ENCODE measurements at regions not wholly inside any gene's neighbourhood (a gene's known extent, or its start where the extent isn't known, plus 50 kb on each side); places are given as distances from the start of the nearest gene placed in this dataset.

DNA sequence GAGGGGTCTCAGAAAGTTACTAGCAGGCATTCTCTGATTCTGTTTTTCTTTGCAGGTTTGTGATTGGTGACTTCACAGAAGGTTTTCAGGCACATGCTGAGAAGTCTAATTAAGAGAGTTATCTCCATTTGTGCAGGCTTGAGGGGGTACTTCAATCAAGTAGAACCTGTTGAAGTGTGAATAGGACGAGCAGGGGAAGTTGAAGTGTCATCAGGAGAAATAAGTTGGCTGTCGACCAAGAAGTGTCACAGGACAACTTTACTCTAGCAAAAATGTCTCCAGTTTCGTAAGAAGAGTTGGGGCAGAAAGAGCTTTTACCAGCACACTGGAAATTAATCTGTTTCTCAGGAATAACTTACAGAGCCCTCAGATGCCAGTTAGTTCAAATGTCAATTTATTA, 576.5 kb upstream of the SLITRK5 start:
- Mint-ChIP-seq H3K36me3 (ENCODE audit: low read depth) (no peaks in the 10 kb centered on the region), H3K9me3 (peaks cover 8% of the 10 kb centered on the region), H3K4me3 (no peak overlapping the region), H3K4me1 (peaks cover 8% of the 10 kb centered on the region), H3K27ac (peak overlapping the region; percentile 76), H3K27me3 (ENCODE audit: insufficient read depth) (no peaks in the 10 kb centered on the region)
- H3K4me1 ChIP-seq (ENCODE audit: control insufficient read depth, insufficient read depth, low read length): no peaks in the 10 kb centered on the region
- 30 to 75% methylated on average over 3 of the region's 3 CpGs for WGBS, 2 experiments (ENCODE audit: insufficient coverage in 1 of 2, insufficient read length in 1 of 2)
- H3K27me3 ChIP-seq (ENCODE audit: control insufficient read depth, insufficient read depth, low read length, poor library complexity, severe bottlenecking): no peaks in the 10 kb centered on the region
- no peak overlapping the region for H3K4me3 ChIP-seq (ENCODE audit: low read length)
- H3K27ac ChIP-seq (ENCODE audit: low read depth, low read length): no peak overlapping the region
- TF ChIP-seq, protein P1, sequence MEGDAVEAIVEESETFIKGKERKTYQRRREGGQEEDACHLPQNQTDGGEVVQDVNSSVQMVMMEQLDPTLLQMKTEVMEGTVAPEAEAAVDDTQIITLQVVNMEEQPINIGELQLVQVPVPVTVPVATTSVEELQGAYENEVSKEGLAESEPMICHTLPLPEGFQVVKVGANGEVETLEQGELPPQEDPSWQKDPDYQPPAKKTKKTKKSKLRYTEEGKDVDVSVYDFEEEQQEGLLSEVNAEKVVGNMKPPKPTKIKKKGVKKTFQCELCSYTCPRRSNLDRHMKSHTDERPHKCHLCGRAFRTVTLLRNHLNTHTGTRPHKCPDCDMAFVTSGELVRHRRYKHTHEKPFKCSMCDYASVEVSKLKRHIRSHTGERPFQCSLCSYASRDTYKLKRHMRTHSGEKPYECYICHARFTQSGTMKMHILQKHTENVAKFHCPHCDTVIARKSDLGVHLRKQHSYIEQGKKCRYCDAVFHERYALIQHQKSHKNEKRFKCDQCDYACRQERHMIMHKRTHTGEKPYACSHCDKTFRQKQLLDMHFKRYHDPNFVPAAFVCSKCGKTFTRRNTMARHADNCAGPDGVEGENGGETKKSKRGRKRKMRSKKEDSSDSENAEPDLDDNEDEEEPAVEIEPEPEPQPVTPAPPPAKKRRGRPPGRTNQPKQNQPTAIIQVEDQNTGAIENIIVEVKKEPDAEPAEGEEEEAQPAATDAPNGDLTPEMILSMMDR (conservative IDR thresholded peaks at IDR 0.05): no peak
- H3K36me3 ChIP-seq (ENCODE audit: control insufficient read depth, insufficient read depth, low read length): no peaks in the 10 kb centered on the region
- H3K9me3 ChIP-seq (ENCODE audit: control insufficient read depth, low read length): peaks cover 10% of the 10 kb centered on the region
- H3K9ac ChIP-seq (ENCODE audit: extremely low read depth, low read length, poor library complexity, severe bottlenecking): peak overlapping the region; percentile 8
- no peak for DNase-seq

DNA sequence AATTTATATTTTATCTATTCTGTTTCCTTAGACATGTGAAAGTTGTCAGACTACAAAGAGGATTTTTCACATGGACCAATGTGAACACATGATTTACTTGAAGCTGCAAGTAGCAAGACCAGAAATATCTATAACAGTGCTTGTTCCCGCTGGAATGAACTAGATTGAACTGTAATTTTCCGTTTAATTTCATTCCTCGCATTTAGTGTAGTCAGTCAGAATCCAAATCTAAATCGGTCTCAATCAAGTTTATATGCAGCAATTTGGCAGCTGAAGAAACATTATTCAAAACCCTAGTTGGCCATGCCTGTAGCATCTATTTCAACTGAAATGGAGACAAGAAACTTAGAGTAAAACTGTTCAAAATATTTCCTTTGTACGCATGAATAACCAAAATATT, 570.7 kb upstream of the SLITRK5 start:
- H3K36me3 Mint-ChIP-seq (ENCODE audit: low read depth): no peaks in the 10 kb centered on the region
- Histone ChIP-seq H3K36me3 (ENCODE audit: control insufficient read depth, insufficient read depth, low read length) (no peaks in the 10 kb centered on the region), H3K4me1 (ENCODE audit: control insufficient read depth, insufficient read depth, low read length) (no peaks in the 10 kb centered on the region), H3K27ac (ENCODE audit: low read depth, low read length) (no peak overlapping the region), H3K4me3 (ENCODE audit: low read length) (no peak overlapping the region), H3K9ac (ENCODE audit: extremely low read depth, low read length, poor library complexity, severe bottlenecking) (no peak overlapping the region), H3K27me3 (ENCODE audit: control insufficient read depth, insufficient read depth, low read length, poor library complexity, severe bottlenecking) (no peaks in the 10 kb centered on the region), H3K9me3 (ENCODE audit: control insufficient read depth, low read length) (peaks cover 9% of the 10 kb centered on the region)
- no peaks in the 10 kb centered on the region for H3K4me1 Mint-ChIP-seq
- H3K4me3 Mint-ChIP-seq: no peak overlapping the region
- peaks cover 8% of the 10 kb centered on the region for H3K9me3 Mint-ChIP-seq
- 94 to 95% methylated on average over 4 of the region's 5 CpGs for WGBS, 2 experiments (ENCODE audit: insufficient coverage in 1 of 2, insufficient read length in 1 of 2)
- no peak for DNase-seq
- H3K27ac Mint-ChIP-seq: no peak overlapping the region
- TF ChIP-seq, protein P1 (conservative IDR thresholded peaks at IDR 0.05): no peak
- no peaks in the 10 kb centered on the region for H3K27me3 Mint-ChIP-seq (ENCODE audit: insufficient read depth)

DNA sequence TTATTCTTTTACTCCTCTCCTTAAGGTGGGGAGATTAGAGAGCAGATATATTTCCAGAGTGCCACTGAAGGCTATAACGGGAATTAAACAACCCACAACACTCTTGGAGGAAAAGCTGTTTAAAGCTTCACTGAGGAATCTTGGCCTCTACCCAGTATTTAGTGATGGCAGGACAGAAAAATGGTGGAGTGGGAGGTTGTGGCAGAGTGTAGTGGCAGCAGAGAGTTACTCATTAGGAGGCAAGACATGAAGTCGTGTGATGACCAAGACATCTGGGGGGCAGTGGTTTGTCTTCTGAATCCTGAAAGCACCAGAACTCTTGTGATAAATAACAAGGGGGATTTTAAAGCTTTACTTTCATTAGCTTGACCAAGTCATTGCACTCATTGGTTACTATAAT, 563.5 kb upstream of the SLITRK5 start:
- WGBS, 2 experiments (ENCODE audit: insufficient coverage in 1 of 2, insufficient read length in 1 of 2): 92 to 100% methylated on average over 1 to 2 of the region's 2 CpGs
- no peak overlapping the region for H3K27ac Mint-ChIP-seq
- no peaks in the 10 kb centered on the region for H3K27me3 Mint-ChIP-seq (ENCODE audit: insufficient read depth)
- no peak for DNase-seq
- no peaks in the 10 kb centered on the region for H3K9me3 ChIP-seq (ENCODE audit: control insufficient read depth, low read length)
- TF ChIP-seq, protein P1 (conservative IDR thresholded peaks at IDR 0.05): no peak
- H3K4me3 ChIP-seq (ENCODE audit: low read length): no peak overlapping the region
- H3K36me3 ChIP-seq (ENCODE audit: control insufficient read depth, insufficient read depth, low read length): no peaks in the 10 kb centered on the region
- H3K4me1 ChIP-seq (ENCODE audit: control insufficient read depth, insufficient read depth, low read length): no peaks in the 10 kb centered on the region
- H3K27me3 ChIP-seq (ENCODE audit: control insufficient read depth, insufficient read depth, low read length, poor library complexity, severe bottlenecking): no peaks in the 10 kb centered on the region
- H3K9me3 Mint-ChIP-seq: no peaks in the 10 kb centered on the region
- H3K4me3 Mint-ChIP-seq: no peak overlapping the region
- no peak overlapping the region for H3K27ac ChIP-seq (ENCODE audit: low read depth, low read length)
- H3K9ac ChIP-seq (ENCODE audit: extremely low read depth, low read length, poor library complexity, severe bottlenecking): no peak overlapping the region
- peaks cover 6% of the 10 kb centered on the region for H3K4me1 Mint-ChIP-seq
- no peaks in the 10 kb centered on the region for H3K36me3 Mint-ChIP-seq (ENCODE audit: low read depth)

All from endodermal cell (in vitro differentiated cells).